ENCODE measurements at regions not wholly inside any gene's neighbourhood (a gene's known extent, or its start where the extent isn't known, plus 50 kb on each side); places are given as distances from the start of the nearest gene placed in this dataset.

DNA sequence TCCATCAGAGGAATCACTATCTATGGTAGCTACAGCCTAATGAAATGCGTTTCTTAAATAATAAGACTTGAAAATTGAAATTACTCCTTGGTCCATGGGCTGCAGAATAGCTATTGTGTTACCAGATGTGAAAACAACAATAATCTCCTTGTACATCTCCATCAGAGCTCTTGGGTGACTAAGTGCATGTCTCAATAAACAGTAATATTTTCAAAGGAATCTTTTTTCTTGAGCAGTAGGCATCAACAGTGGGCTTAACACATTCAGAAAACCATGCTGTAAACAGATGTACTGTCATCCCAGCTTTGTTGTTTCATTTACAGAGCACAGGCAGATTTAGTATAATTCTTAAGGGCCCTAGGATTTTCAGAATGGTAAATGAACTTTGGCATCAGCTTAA is 67.3 kb downstream of the GLUD2 start:
- TF ChIP-seq, protein P1, sequence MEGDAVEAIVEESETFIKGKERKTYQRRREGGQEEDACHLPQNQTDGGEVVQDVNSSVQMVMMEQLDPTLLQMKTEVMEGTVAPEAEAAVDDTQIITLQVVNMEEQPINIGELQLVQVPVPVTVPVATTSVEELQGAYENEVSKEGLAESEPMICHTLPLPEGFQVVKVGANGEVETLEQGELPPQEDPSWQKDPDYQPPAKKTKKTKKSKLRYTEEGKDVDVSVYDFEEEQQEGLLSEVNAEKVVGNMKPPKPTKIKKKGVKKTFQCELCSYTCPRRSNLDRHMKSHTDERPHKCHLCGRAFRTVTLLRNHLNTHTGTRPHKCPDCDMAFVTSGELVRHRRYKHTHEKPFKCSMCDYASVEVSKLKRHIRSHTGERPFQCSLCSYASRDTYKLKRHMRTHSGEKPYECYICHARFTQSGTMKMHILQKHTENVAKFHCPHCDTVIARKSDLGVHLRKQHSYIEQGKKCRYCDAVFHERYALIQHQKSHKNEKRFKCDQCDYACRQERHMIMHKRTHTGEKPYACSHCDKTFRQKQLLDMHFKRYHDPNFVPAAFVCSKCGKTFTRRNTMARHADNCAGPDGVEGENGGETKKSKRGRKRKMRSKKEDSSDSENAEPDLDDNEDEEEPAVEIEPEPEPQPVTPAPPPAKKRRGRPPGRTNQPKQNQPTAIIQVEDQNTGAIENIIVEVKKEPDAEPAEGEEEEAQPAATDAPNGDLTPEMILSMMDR (IDR thresholded peaks at IDR 0.05): no peak
- no peak for TF ChIP-seq POLR2A (IDR thresholded peaks at IDR 0.05)
